Glutamatergic neuron (in vitro differentiated cells): ENCODE measurements at regions not wholly inside any gene's neighbourhood (a gene's known extent, or its start where the extent isn't known, plus 50 kb on each side); places are given as distances from the start of the nearest gene placed in this dataset.
"Not testable (repeated sequence)": the region's sequence is repeated elsewhere in the genome, so short reads cannot be mapped to it uniquely, and the experiment has no call there.

Experiments
- DNase-seq: peaks from one replicate; pipeline ENCODE4 v3.0.0; 2022
- H3K27ac Mint-ChIP-seq: one replicate; pipeline ENCODE4 v1.8.0; 2020; ENCODE audit warnings: mild to moderate bottlenecking, mixed read lengths, inconsistent platforms; ENCODE audit not compliant: unreplicated experiment
- H3K27me3 Mint-ChIP-seq: one replicate; pipeline ENCODE4 v1.8.0; 2020; ENCODE audit warnings: mild to moderate bottlenecking, moderate library complexity, mixed read lengths, inconsistent platforms; ENCODE audit not compliant: unreplicated experiment
- H3K36me3 Mint-ChIP-seq: one replicate; pipeline ENCODE4 v1.8.0; 2020; ENCODE audit warnings: mild to moderate bottlenecking, mixed read lengths, inconsistent platforms; ENCODE audit not compliant: unreplicated experiment
- H3K4me1 Mint-ChIP-seq: one replicate; pipeline ENCODE4 v1.8.0; 2020; ENCODE audit warnings: mild to moderate bottlenecking, low read depth, mixed read lengths, inconsistent platforms; ENCODE audit not compliant: unreplicated experiment
- H3K4me3 Mint-ChIP-seq: one replicate; pipeline ENCODE4 v1.8.0; 2020; ENCODE audit warnings: mild to moderate bottlenecking, mixed read lengths, inconsistent platforms; ENCODE audit not compliant: unreplicated experiment
- H3K9me3 Mint-ChIP-seq: one replicate; pipeline ENCODE4 v1.8.0; 2020; ENCODE audit warnings: mild to moderate bottlenecking, moderate library complexity, mixed read lengths, inconsistent platforms; ENCODE audit not compliant: unreplicated experiment
- CTCF ChIP-seq: fragments of 200-600 bp; sonication (generic); IDR thresholded peaks from one replicate; pipeline ENCODE4 v1.5.0; 2021; ENCODE audit not compliant: partially characterized antibody, unreplicated experiment

DNA sequence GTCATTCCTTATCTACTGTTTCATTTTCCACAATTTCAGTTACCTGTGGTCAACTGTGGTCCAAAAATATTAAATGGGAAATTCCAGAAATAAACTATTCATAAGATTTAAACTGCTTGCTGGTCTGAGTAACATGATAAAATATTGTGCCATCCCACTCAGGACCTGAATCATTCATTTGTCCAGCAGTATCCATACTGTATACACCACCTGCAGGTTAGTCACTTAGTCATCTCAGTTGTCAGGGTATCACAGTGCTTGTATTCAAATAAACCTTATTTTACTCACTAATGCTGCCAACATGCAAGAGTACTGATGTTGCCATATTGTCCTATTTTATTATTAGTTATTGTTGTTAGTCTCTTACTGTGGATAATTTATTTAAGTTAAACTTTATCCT is 139.7 kb downstream of the FBXO4 start:
- H3K9me3 Mint-ChIP-seq, result no peaks in the 10 kb centered on the region
- DNase-seq, result no peak
- no peak overlapping the region for H3K27ac Mint-ChIP-seq
- H3K36me3 Mint-ChIP-seq, result no peaks in the 10 kb centered on the region
- no peaks in the 10 kb centered on the region for H3K27me3 Mint-ChIP-seq
- TF ChIP-seq CTCF, result no peak
- no peak overlapping the region for H3K4me3 Mint-ChIP-seq
- H3K4me1 Mint-ChIP-seq, result no peaks in the 10 kb centered on the region

- H3K36me3 Mint-ChIP-seq, result no peaks in the 10 kb centered on the region
- H3K4me3 Mint-ChIP-seq, result no peak overlapping the region
- TF ChIP-seq CTCF, result no peak
- no peaks in the 10 kb centered on the region for H3K27me3 Mint-ChIP-seq
- DNase-seq, result no peak
- no peak overlapping the region for H3K27ac Mint-ChIP-seq
- no peaks in the 10 kb centered on the region for H3K4me1 Mint-ChIP-seq
- H3K9me3 Mint-ChIP-seq, result no peaks in the 10 kb centered on the region
Observed at GRCh38 chr5:42066131-42066530, 141.1 kb downstream of the FBXO4 start.

DNA sequence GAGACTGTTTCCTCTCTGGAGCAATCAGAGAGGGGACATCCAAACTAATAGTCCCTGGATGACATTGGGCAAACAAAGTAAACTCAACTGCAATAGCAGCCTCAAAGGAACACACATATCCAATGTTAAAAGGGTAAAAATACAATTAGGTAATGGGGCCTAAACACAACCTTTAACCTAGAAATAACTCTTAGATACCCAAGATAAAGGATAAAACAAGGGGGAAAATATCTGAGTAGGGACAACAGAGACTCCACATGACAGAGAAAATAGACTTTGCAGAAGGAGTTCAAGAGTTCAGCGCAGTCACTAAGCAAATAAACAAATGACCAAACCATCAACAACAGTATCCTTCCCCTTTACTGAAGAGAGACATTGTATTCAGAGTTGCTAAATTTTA is 149.3 kb downstream of the FBXO4 start:
- DNase-seq, result no peak
- Mint-ChIP-seq H3K4me3 (no peak overlapping the region), H3K27ac (no peak overlapping the region), H3K27me3 (no peaks in the 10 kb centered on the region), H3K4me1 (no peaks in the 10 kb centered on the region), H3K36me3 (no peaks in the 10 kb centered on the region), H3K9me3 (peaks cover 3% of the 10 kb centered on the region)
- no peak for TF ChIP-seq CTCF

- Mint-ChIP-seq H3K27me3 (no peaks in the 10 kb centered on the region), H3K4me1 (no peaks in the 10 kb centered on the region), H3K4me3 (no peak overlapping the region), H3K9me3 (peaks cover 1% of the 10 kb centered on the region), H3K27ac (no peak overlapping the region), H3K36me3 (no peaks in the 10 kb centered on the region)
- no peak for DNase-seq
- no peak for TF ChIP-seq CTCF
Observed at GRCh38 chr5:42089705-42090104, 164.6 kb downstream of the FBXO4 start.

DNA sequence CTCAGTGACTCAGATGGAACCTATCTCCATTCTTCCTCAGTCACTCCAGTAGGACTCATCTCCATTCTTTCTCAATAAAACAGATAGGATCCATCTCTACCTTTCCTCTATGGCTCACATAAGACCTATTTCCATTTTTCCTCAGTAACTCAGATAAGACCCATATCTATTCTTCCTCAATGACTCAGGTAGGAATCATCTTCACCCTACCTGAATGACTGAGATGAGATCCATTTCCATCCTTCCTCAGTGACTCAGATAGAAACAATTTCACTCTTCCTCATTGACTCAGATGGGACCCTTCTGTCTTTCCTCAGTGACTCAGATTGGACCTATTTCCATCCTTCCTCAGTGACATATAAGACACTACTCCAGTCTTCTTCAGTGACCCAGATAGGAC is 165.1 kb downstream of the FBXO4 start:
- Mint-ChIP-seq H3K36me3 (no peaks in the 10 kb centered on the region), H3K9me3 (peaks cover 1% of the 10 kb centered on the region), H3K27ac (no peak overlapping the region), H3K4me3 (no peak overlapping the region), H3K27me3 (no peaks in the 10 kb centered on the region), H3K4me1 (no peaks in the 10 kb centered on the region)
- no peak for DNase-seq
- TF ChIP-seq CTCF, result no peak

GRCh38 chr5:42099846-42100245 is 174.8 kb downstream of the FBXO4 start:
- H3K9me3 Mint-ChIP-seq, H3K4me3 Mint-ChIP-seq, H3K4me1 Mint-ChIP-seq, H3K27ac Mint-ChIP-seq, H3K27me3 Mint-ChIP-seq, H3K36me3 Mint-ChIP-seq, DNase-seq: not testable (repeated sequence)
